Activated T-helper 1 cell treated with anti-CD3 and anti-CD28 coated beads, Interleukin-12 subunit alpha, Interleukin-12 subunit beta, Interleukin-2, Interleukin-4 antibody, amounts not matched to agents 30 ng/mL and 10 ng/mL and 1 ng/mL, durations not matched to agents 14 hours and 24 hours and 36 hours (primary cell): ENCODE measurements at regions not wholly inside any gene's neighbourhood (a gene's known extent, or its start where the extent isn't known, plus 50 kb on each side); places are given as distances from the start of the nearest gene placed in this dataset.

Experiments
- DNase-seq: peaks from one replicate; pipeline ENCODE4 v3.0.0; 2021; ENCODE audit warnings: low spot score
- H3K27ac Mint-ChIP-seq: one replicate; pipeline ENCODE4 v1.8.0; 2021; ENCODE audit warnings: mild to moderate bottlenecking, mixed read lengths
- H3K27me3 Mint-ChIP-seq: one replicate; pipeline ENCODE4 v1.8.0; 2022; ENCODE audit warnings: mild to moderate bottlenecking, moderate library complexity, mixed read lengths; ENCODE audit not compliant: insufficient read depth
- H3K36me3 Mint-ChIP-seq: one replicate; pipeline ENCODE4 v1.8.0; 2021; ENCODE audit warnings: low read depth, mixed read lengths
- H3K4me1 Mint-ChIP-seq: one replicate; pipeline ENCODE4 v1.8.0; 2021; ENCODE audit warnings: low read depth, mixed read lengths
- H3K4me3 Mint-ChIP-seq: one replicate; pipeline ENCODE4 v1.8.0; 2021; ENCODE audit warnings: mild to moderate bottlenecking, moderate library complexity, mixed read lengths
- H3K9me3 Mint-ChIP-seq: one replicate; pipeline ENCODE4 v1.8.0; 2021; ENCODE audit warnings: mixed read lengths
- intact Hi-C: fragments of 100-400 bp; cut with micrococcal nuclease; formaldehyde crosslinking; loops from one replicate; pipeline ENCODE4 v1.15.1; 2024

DNA sequence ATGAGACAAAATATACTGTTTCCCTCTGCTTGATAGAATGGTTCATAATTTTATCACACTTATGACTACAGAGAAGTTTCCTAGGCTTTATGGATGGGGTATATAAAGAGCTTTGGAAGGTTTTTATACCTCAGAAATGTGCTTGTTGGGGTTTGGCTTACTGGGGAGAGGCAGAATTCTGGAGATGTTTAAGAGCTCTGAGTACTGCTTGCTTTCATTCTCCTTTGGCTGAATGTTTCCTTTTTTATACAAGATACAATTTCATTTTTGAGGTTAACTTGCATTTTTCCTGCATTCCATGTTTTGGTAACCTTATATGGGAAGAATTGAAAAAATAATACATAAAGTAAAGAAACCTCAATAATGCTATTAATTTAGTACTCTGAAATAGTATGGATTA, 157.7 kb upstream of the COL11A1 start:
- Mint-ChIP-seq H3K36me3 (no peaks in the 10 kb centered on the region), H3K4me1 (no peaks in the 10 kb centered on the region), H3K4me3 (no peak overlapping the region), H3K9me3 (peaks cover 4% of the 10 kb centered on the region), H3K27me3 (no peaks in the 10 kb centered on the region), H3K27ac (no peak overlapping the region)
- intact Hi-C loops = no loop called here
- no peak for DNase-seq

DNA sequence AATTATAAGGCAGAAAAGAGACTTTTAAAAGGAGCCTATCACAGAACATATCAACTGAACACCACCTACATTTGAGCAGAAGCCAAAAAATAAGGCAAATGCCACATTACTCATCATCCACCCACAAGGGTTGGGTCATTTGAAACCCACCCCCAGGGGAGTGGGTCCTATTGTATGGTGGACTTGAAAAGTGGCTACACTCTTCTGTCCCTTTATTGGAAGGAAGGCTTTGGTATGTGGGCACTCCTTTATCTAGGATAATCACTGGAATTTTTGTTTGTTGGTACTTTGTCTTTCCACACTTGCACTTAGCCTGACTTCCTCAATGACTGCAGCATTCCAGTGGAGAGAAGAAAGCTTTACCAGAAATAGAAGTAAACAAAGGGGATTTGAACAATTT, 157.2 kb upstream of the COL11A1 start:
- no peak for DNase-seq

DNA sequence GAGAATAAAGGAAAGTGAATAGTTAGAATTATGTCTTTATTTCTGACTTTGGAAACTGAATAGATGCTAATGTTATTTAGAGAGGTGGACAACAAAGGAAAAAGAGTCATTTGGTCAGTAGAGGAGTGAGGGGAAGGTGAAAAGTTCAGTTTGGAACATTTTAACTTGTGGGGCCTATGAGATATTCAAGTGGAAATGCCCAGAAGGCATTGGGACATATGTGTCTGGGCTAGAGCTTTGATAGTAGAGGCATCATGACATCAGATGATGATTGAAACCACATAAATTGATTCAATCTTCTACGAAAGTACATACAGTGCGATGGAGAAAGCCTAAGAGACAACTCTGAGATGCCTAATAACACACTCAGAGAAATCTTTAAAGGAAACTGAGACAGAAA, 151.7 kb upstream of the COL11A1 start:
- no peak for DNase-seq
- intact Hi-C loops = no loop called here
- Mint-ChIP-seq H3K36me3 (no peaks in the 10 kb centered on the region), H3K4me1 (no peaks in the 10 kb centered on the region), H3K9me3 (no peaks in the 10 kb centered on the region), H3K27me3 (no peaks in the 10 kb centered on the region), H3K4me3 (no peak overlapping the region), H3K27ac (no peak overlapping the region)

More for the DNA sequence above, 157.2 kb upstream of the COL11A1 start:
- no peaks in the 10 kb centered on the region for H3K9me3 Mint-ChIP-seq
- H3K27me3 Mint-ChIP-seq = no peaks in the 10 kb centered on the region
- no peak overlapping the region for H3K4me3 Mint-ChIP-seq
- no peak overlapping the region for H3K27ac Mint-ChIP-seq
- intact Hi-C loops = no loop called here
- H3K36me3 Mint-ChIP-seq = no peaks in the 10 kb centered on the region
- H3K4me1 Mint-ChIP-seq = no peaks in the 10 kb centered on the region

DNA sequence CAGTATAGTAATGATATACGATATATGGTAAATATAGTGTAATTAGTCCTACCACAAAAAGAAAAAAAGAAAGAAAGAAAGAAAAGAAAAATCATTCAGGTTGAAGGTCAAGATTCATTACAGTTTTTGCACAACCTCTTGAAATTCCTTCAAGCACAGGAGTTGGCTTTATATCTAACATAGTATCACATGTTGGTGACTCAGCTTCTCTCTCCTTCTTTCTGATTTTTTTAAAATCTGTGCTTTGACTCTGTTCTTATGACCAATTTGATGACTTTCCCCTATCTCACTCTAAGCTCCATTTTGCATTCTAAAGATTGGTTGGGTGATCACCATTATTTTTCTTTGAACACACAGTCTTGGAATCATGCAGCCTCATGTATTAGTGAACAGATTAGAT, 148.2 kb upstream of the COL11A1 start:
- H3K36me3 Mint-ChIP-seq = no peaks in the 10 kb centered on the region
- no peak for DNase-seq
- H3K27ac Mint-ChIP-seq = no peak overlapping the region
- no peaks in the 10 kb centered on the region for H3K9me3 Mint-ChIP-seq
- intact Hi-C loops = no loop called here
- H3K27me3 Mint-ChIP-seq = no peaks in the 10 kb centered on the region
- H3K4me3 Mint-ChIP-seq = no peak overlapping the region
- H3K4me1 Mint-ChIP-seq = no peaks in the 10 kb centered on the region

DNA sequence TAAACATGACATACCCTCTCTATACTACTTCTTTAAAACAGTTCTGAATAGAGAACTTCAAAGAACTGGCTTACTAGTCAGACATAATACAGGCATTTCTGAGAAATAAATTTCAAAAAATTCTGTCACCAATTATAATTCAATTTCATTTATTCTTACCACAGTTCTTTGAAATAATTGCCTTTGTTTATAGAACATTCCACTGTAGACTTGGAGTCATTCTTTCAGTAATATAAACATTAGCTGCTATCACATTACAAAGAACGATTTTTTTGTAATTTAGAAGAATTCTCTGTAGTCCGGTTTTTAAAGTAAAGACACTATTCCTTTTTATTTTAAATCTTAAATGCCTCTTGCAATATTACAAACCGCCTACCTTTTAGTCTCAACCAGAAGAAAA, 146.4 kb upstream of the COL11A1 start:
- intact Hi-C loops = no loop called here
- Mint-ChIP-seq H3K27ac (no peak overlapping the region), H3K9me3 (no peaks in the 10 kb centered on the region), H3K27me3 (no peaks in the 10 kb centered on the region), H3K36me3 (no peaks in the 10 kb centered on the region), H3K4me1 (no peaks in the 10 kb centered on the region), H3K4me3 (no peak overlapping the region)
- DNase-seq = no peak

DNA sequence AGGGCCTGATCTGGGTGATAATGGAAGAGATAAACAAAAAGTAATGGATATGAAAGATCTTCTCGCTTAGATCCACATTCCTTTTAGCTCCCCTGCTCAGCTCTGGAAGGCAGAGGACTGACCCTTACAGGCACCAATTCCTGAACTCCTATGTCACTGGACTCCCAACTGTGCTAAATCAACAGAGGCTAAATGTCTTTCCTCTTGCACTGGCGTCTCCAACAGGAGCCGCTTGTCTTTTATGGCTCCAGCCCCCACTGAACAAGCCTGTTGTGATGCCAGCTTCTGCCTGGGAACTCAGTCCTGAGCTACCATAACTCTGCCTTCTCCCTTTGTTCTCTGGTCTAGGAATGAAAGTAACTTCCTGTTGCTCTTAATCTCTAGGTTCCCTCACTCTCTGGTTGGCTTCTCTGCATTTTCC, 142.1 kb upstream of the COL11A1 start:
- Mint-ChIP-seq H3K9me3 (no peaks in the 10 kb centered on the region), H3K4me1 (no peaks in the 10 kb centered on the region)

DNA sequence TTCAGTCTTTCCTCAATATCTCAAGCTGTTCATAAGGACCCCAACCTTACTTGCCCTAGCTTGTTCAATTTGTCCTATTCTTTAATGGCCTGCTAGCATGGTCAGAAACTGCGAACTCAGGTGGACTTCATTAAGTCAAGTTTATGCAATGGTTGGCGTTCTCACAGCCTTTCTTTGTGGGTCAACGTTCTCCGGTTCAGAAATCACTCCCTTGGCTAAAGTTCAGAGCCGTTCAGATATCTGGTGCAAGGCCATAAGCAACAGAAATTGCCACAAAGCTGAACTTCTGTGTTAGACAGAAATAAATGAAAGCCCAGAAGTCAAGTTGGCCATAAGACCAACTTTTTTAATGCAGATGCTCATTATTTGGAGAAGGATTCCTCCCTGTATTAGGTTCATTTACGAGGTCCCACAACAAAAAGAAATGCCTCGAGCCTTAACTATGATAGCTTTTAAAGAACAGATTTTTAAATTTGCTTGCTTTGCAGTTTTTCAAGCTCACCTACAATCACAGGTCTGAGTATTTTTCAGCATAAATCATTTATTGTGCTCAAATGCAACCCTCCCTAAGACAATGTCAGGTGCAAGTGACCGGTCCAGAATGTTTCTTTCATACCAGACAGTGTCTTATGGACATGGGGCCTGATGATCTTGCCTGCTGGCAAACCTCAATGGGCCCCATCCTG, 140.2 kb upstream of the COL11A1 start:
- Mint-ChIP-seq H3K27me3 (no peaks in the 10 kb centered on the region), H3K4me3 (no peak overlapping the region), H3K36me3 (no peaks in the 10 kb centered on the region), H3K27ac (no peak overlapping the region), H3K4me1 (no peaks in the 10 kb centered on the region), H3K9me3 (no peaks in the 10 kb centered on the region)
- intact Hi-C loops = no loop called here
- DNase-seq = no peak

More for the DNA sequence above, 142.1 kb upstream of the COL11A1 start:
- no peaks in the 10 kb centered on the region for H3K27me3 Mint-ChIP-seq
- H3K36me3 Mint-ChIP-seq = no peaks in the 10 kb centered on the region
- no peak overlapping the region for H3K27ac Mint-ChIP-seq
- intact Hi-C loops = no loop called here
- no peak overlapping the region for H3K4me3 Mint-ChIP-seq
- no peak for DNase-seq

DNA sequence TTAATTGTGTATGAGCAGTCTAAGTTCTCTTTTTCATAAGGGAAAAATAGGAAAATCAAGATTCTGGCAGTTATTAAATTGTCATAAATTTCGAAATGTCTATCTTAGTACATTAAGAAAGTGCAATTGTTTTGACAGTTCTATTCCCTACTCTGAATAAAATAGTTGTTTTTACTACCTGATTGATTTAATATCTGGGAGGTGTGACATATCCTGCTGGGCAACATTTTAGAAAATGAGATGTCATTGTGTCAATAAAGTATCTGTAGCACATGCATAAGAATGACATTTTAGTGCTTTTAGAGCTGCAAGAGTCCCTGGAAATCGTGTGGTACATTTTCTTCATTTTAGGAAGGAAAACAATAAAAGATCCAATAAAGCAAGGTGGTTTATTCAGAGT, 139.2 kb upstream of the COL11A1 start:
- Mint-ChIP-seq H3K9me3 (no peaks in the 10 kb centered on the region), H3K4me3 (no peak overlapping the region), H3K27me3 (no peaks in the 10 kb centered on the region), H3K27ac (no peak overlapping the region), H3K4me1 (no peaks in the 10 kb centered on the region), H3K36me3 (no peaks in the 10 kb centered on the region)
- DNase-seq = no peak
- intact Hi-C loops = no loop called here

DNA sequence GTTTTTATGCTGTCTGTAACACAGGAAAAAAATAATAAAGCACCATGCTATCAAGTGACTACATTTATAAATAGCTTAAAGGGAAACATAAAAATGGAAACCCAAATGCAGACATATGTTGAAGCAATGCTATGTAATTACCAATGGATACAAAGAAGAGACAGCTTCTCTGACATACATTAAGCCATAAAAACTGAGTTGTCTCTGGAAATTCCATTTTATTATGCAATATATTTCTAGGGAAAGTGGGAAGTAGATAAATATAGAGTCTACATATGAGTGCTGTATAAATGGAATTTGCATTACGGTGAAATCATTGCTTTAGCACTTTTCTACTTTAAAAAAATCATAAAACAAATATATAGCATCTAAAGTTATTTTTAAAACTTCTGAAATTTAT, 135.2 kb upstream of the COL11A1 start:
- Mint-ChIP-seq H3K27me3 (no peaks in the 10 kb centered on the region), H3K4me1 (no peaks in the 10 kb centered on the region), H3K4me3 (no peak overlapping the region), H3K36me3 (no peaks in the 10 kb centered on the region), H3K27ac (no peak overlapping the region), H3K9me3 (no peaks in the 10 kb centered on the region)
- DNase-seq = no peak
- intact Hi-C loops = no loop called here

DNA sequence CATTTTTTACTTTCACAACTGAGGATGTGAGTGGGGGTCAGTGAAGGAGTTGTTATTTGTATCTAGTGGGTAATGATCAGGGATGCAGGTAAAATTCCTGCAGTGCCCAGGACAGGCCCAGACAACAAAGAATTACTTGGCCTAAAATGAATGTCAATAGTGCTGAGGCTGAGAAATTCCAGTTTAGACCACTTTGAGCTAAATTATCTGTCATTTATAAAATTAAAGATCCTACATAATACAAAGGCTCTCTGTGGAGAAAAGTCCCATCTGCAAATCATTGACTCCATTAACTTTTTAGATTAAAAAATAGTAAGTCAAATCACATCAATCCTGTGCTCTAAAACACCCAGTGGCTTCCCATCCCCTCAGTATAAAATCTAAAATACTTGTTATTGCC, 130.7 kb upstream of the COL11A1 start:
- Mint-ChIP-seq H3K27ac (no peak overlapping the region), H3K9me3 (no peaks in the 10 kb centered on the region), H3K4me3 (no peak overlapping the region), H3K27me3 (no peaks in the 10 kb centered on the region), H3K4me1 (no peaks in the 10 kb centered on the region), H3K36me3 (no peaks in the 10 kb centered on the region)
- DNase-seq = no peak
- intact Hi-C loops = no loop called here

DNA sequence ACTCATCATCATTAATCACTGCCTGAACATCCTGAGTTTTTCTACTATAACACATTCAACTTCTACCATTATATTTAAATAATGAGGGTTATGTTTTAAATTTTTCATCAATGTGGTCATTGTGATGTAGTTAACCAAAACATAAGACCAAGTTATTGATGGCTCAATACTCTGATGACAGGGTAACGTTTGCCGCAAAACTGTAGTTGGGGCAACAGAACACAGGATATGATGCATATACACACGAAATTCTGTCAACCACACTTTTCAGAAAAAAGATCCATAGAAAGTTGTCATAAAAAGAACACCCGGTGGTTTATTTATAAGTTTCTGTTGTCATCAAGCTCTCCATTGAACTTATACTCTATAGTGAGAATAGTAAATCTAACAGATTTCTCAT, 121.7 kb upstream of the COL11A1 start:
- Mint-ChIP-seq H3K27me3 (no peaks in the 10 kb centered on the region), H3K4me1 (no peaks in the 10 kb centered on the region), H3K9me3 (no peaks in the 10 kb centered on the region), H3K36me3 (no peaks in the 10 kb centered on the region), H3K27ac (no peak overlapping the region), H3K4me3 (no peak overlapping the region)
- no peak for DNase-seq
- intact Hi-C loops = no loop called here

DNA sequence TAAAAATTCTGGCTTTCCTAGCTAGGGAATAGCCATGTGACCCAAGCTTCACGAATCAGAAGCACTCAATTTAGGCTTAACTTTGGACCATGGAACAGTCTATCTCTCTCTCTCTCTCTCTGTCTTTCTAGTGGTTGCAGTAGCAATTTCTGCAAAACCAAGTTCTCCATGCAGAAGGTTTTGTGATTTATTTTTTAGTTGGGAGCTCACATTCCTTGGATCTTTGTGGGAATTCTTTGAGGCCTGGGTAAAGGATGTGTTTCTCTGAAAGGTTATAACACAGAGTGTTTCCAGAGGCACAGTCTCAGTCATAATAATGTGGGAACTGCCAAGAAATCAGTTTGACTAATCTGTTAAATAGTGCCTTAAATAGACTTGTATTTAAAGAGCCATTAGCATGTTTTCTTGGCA, 112.3 kb upstream of the COL11A1 start:
- H3K36me3 Mint-ChIP-seq = no peaks in the 10 kb centered on the region
- intact Hi-C loops = no loop called here
- no peak for DNase-seq
- H3K4me1 Mint-ChIP-seq = no peaks in the 10 kb centered on the region
- H3K9me3 Mint-ChIP-seq = no peaks in the 10 kb centered on the region
- H3K27me3 Mint-ChIP-seq = no peaks in the 10 kb centered on the region
- H3K27ac Mint-ChIP-seq = no peak overlapping the region
- H3K4me3 Mint-ChIP-seq = no peak overlapping the region

DNA sequence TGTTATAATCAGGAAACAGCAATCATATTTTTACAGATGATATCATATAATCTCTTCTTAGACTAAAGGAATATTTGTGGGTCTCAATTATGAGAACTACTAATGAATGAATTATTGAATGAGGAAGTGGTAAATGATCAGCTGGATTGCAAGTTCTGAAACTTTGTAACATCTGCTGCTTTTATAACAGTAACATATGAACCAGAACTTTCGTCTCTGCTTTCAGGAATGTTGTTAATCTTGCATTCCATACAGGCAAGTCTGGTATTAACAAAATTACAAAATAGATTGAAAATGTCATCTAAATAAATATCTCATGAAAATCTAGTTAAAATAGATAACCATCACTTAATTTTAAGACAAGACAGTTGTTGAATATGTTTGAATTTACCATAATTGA, 110.5 kb upstream of the COL11A1 start:
- Mint-ChIP-seq H3K9me3 (no peaks in the 10 kb centered on the region), H3K27ac (no peak overlapping the region), H3K4me3 (no peak overlapping the region), H3K36me3 (no peaks in the 10 kb centered on the region), H3K27me3 (no peaks in the 10 kb centered on the region), H3K4me1 (no peaks in the 10 kb centered on the region)
- intact Hi-C loops = no loop called here
- no peak for DNase-seq

DNA sequence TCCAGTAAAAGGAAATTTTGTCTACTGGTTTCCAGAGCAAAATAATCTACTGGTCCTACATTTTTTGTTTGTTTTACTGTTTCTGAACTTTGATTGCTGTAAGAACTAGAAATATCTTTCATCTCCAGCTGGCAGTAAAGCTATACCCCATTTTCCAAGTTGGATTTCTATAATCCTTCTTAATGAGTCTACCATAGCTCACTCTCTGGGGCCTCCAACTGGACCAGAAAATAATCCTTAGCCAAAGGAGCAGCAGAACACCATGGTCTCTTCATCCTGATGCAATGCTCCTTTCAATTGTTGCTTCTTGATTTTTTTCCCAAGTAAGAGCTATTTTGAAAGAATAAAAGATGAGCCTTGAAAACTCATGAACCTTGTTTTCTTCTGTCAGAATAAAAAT, 110.0 kb upstream of the COL11A1 start:
- Mint-ChIP-seq H3K9me3 (no peaks in the 10 kb centered on the region), H3K36me3 (no peaks in the 10 kb centered on the region), H3K4me1 (no peaks in the 10 kb centered on the region), H3K4me3 (no peak overlapping the region), H3K27me3 (no peaks in the 10 kb centered on the region), H3K27ac (no peak overlapping the region)
- intact Hi-C loops = no loop called here
- no peak for DNase-seq
